Upper lobe of left lung (tissue), 6 donors: ENCODE measurements at regions not wholly inside any gene's neighbourhood (a gene's known extent, or its start where the extent isn't known, plus 50 kb on each side); places are given as distances from the start of the nearest gene placed in this dataset.

ENCODE experiments used
- ATAC-seq, 2 donors: fragments of 200-7000 bp; cut with Tn5 transposase; one replicate each; pipeline ENCODE4 v1.9.1; 2022; ENCODE audit warnings: mild to moderate bottlenecking in 2 of 2, moderate library complexity in 2 of 2; ENCODE audit not compliant: low FRiP score in 2 of 2
- DNase-seq, 2 donors: peaks; one replicate each; pipeline ENCODE4 v3.0.0-alpha.2; 2019 to 2020
- H3K27ac ChIP-seq, 4 donors: fragments of 200-600 bp; sonication (generic); one replicate each; pipeline ENCODE4 v1.5.1; 2016 to 2019
- H3K27me3 ChIP-seq, 4 donors: fragments of 200-600 bp; sonication (generic); one replicate each; pipeline ENCODE4 v1.5.1; 2017 to 2019
- H3K36me3 ChIP-seq, 4 donors: fragments of 200-600 bp; sonication (generic); one replicate each; pipeline ENCODE4 v1.5.1; 2016 to 2019
- H3K4me1 ChIP-seq, 4 donors: fragments of 200-600 bp; sonication (generic); one replicate each; pipeline ENCODE4 v1.5.1; 2018 to 2019
- H3K4me3 ChIP-seq, 4 donors: fragments of 200-600 bp; sonication (generic); one replicate each; pipeline ENCODE4 v1.5.1; 2017 to 2019; ENCODE audit warnings: mild to moderate bottlenecking in 2 of 4, moderate library complexity in 1 of 4
- H3K9me3 ChIP-seq, 4 donors: fragments of 200-600 bp; sonication (generic); one replicate each; pipeline ENCODE4 v1.5.1; 2018 to 2019
- CTCF ChIP-seq, 6 experiments: fragments of 450-650 bp in 4 of 6; fragments of 200-600 bp in 2 of 6; sonication (generic) in 2 of 6; IDR thresholded peaks; one replicate each; pipeline ENCODE4 v1.5.1; 2016 to 2019; ENCODE audit warnings: antibody characterized with exemption in 6 of 6
- EP300 ChIP-seq, 4 donors: sonication (generic); formaldehyde crosslinking; IDR thresholded peaks; one replicate each; pipeline ENCODE4 v1.5.1; 2017; ENCODE audit warnings: antibody characterized with exemption in 4 of 4, control low read depth in 2 of 4
- POLR2A ChIP-seq, 4 donors: fragments of 450-650 bp; IDR thresholded peaks; one replicate each; pipeline ENCODE4 v1.5.1; 2016 to 2017; ENCODE audit warnings: antibody characterized with exemption in 4 of 4, mild to moderate bottlenecking in 2 of 4
- POLR2AphosphoS5 ChIP-seq, 2 donors: sonication (generic); formaldehyde crosslinking; IDR thresholded peaks; one replicate each; pipeline ENCODE4 v1.5.1; 2017; ENCODE audit warnings: antibody characterized with exemption in 2 of 2
- WGBS, 2 donors: methylation state at CpG; one replicate each; pipeline ENCODE4 v1.1.5; 2017 to 2018; 5-methylcytosine and 5-hydroxymethylcytosine counted together
- donor health status: DM: no; HTN: no; CAD: no; lungs with moderate emphysema.
- donor health status: DM: no; HTN: yes; CAD: no; lungs with severe emphysema.

GRCh38 chr13:34422956-34423355 is 519.1 kb upstream of the NBEA start:
- 95 to 98% methylated on average over 6 of the region's 6 CpGs for WGBS, 2 donors
- TF ChIP-seq CTCF (IDR thresholded peaks at IDR 0.05) (no peak), EP300 (IDR thresholded peaks at IDR 0.05) (no peak), POLR2A (IDR thresholded peaks at IDR 0.05) (no peak), POLR2AphosphoS5 (IDR thresholded peaks at IDR 0.05) (no peak)
- DNase-seq = no peak

GRCh38 chr13:34425327-34425949 is 516.6 kb upstream of the NBEA start:
- Histone ChIP-seq H3K36me3 (no peaks in the 10 kb centered on the region), H3K4me1 (no peaks in the 10 kb centered on the region), H3K27ac (no peak overlapping the region), H3K9me3 (no peaks in the 10 kb centered on the region), H3K4me3 (no peak overlapping the region), H3K27me3 (no peaks in the 10 kb centered on the region)
- no peak for ATAC-seq
- no peak for TF ChIP-seq POLR2A (IDR thresholded peaks at IDR 0.05)
- TF ChIP-seq CTCF (IDR thresholded peaks at IDR 0.05) = no peak
- TF ChIP-seq POLR2AphosphoS5 (IDR thresholded peaks at IDR 0.05) = no peak
- TF ChIP-seq EP300 (IDR thresholded peaks at IDR 0.05) = no peak
- no peak for DNase-seq
- 76 to 80% methylated on average over 5 to 6 of the region's 6 CpGs for WGBS, 2 donors

More at GRCh38 chr13:34422956-34423355, 519.1 kb upstream of the NBEA start:
- no peaks in the 10 kb centered on the region for H3K9me3 ChIP-seq
- no peak overlapping the region for H3K27ac ChIP-seq
- H3K4me1 ChIP-seq = no peaks in the 10 kb centered on the region
- H3K27me3 ChIP-seq = no peaks in the 10 kb centered on the region
- H3K36me3 ChIP-seq = no peaks in the 10 kb centered on the region
- ATAC-seq = no peak
- no peak overlapping the region for H3K4me3 ChIP-seq

GRCh38 chr13:34428911-34429310 is 513.2 kb upstream of the NBEA start:
- H3K27me3 ChIP-seq = no peaks in the 10 kb centered on the region
- 78 to 79% methylated on average over 3 of the region's 3 CpGs for WGBS, 2 donors
- DNase-seq (no peak), ATAC-seq (no peak)
- no peak overlapping the region for H3K27ac ChIP-seq
- no peaks in the 10 kb centered on the region for H3K36me3 ChIP-seq
- H3K4me1 ChIP-seq = no peaks in the 10 kb centered on the region
- H3K9me3 ChIP-seq = no peaks in the 10 kb centered on the region
- TF ChIP-seq POLR2AphosphoS5 (IDR thresholded peaks at IDR 0.05) (no peak), EP300 (IDR thresholded peaks at IDR 0.05) (no peak), CTCF (IDR thresholded peaks at IDR 0.05) (no peak), POLR2A (IDR thresholded peaks at IDR 0.05) (no peak)
- no peak overlapping the region for H3K4me3 ChIP-seq

- DNase-seq (no peak), ATAC-seq (no peak)
- Histone ChIP-seq H3K9me3 (no peaks in the 10 kb centered on the region), H3K4me1 (no peaks in the 10 kb centered on the region), H3K27me3 (no peaks in the 10 kb centered on the region), H3K27ac (no peak overlapping the region), H3K4me3 (no peak overlapping the region), H3K36me3 (no peaks in the 10 kb centered on the region)
- 88 to 94% methylated on average over 2 of the region's 2 CpGs for WGBS, 2 donors
- TF ChIP-seq EP300 (IDR thresholded peaks at IDR 0.05) = no peak
- no peak for TF ChIP-seq POLR2A (IDR thresholded peaks at IDR 0.05)
- TF ChIP-seq POLR2AphosphoS5 (IDR thresholded peaks at IDR 0.05) = no peak
- TF ChIP-seq CTCF (IDR thresholded peaks at IDR 0.05) = no peak
Observed at GRCh38 chr13:34430294-34430693, 511.8 kb upstream of the NBEA start.
